Stomach (tissue), 4 donors: ENCODE measurements at regions not wholly inside any gene's neighbourhood (a gene's known extent, or its start where the extent isn't known, plus 50 kb on each side); places are given as distances from the start of the nearest gene placed in this dataset.

Source experiments
- CTCF ChIP-seq, 7 experiments: fragments of 450-650 bp in 4 of 7; fragments of 200-600 bp in 3 of 7; sonication (generic) in 3 of 7; IDR thresholded peaks; one replicate each; pipeline ENCODE4 v1.5.1; 2016 to 2019; ENCODE audit warnings: antibody characterized with exemption in 7 of 7, control low read depth in 2 of 7, mild to moderate bottlenecking in 1 of 7
- EP300 ChIP-seq: sonication (generic); formaldehyde crosslinking; IDR thresholded peaks from one replicate; pipeline ENCODE4 v1.6.1; 2017; ENCODE audit warnings: antibody characterized with exemption
- POLR2A ChIP-seq, 4 donors: fragments of 450-650 bp; IDR thresholded peaks; one replicate each; pipeline ENCODE4 v1.6.1; 2016; ENCODE audit warnings: antibody characterized with exemption in 4 of 4, control low read depth in 2 of 4, mild to moderate bottlenecking in 1 of 4, moderate library complexity in 1 of 4
- POLR2AphosphoS5 ChIP-seq, 3 donors: sonication (generic); formaldehyde crosslinking; IDR thresholded peaks; one replicate each; pipeline ENCODE4 v1.6.1; 2016; ENCODE audit warnings: antibody characterized with exemption in 3 of 3

GRCh38 chr12:111076611-111077451, 156.5 kb upstream of the MYL2 start:
- TF ChIP-seq CTCF (IDR thresholded peaks at IDR 0.05) (no peak), POLR2AphosphoS5 (IDR thresholded peaks at IDR 0.05) (no peak), POLR2A (IDR thresholded peaks at IDR 0.05) (no peak), EP300 (no peak)
